Fibroblast of the aortic adventitia (primary cell): ENCODE measurements at regions not wholly inside any gene's neighbourhood (a gene's known extent, or its start where the extent isn't known, plus 50 kb on each side); places are given as distances from the start of the nearest gene placed in this dataset.

Source experiments
- DNase-seq: peaks from one replicate; pipeline ENCODE4 v3.0.0-alpha.2; 2010; ENCODE audit warnings: low read depth
- H3K4me3 ChIP-seq: 2 replicates; pipeline ENCODE4 v1.5.1; 2011; ENCODE audit warnings: low read depth, mild to moderate bottlenecking, control low read depth, low read length, moderate library complexity
- TF ChIP-seq, protein P1 (sequence below): IDR thresholded peaks from 2 replicates; pipeline ENCODE4 v1.5.1; 2011; ENCODE audit warnings: mild to moderate bottlenecking, low read length, control low read depth, inconsistent platforms; ENCODE audit not compliant: insufficient read depth

- no peak overlapping the region for H3K4me3 ChIP-seq
- TF ChIP-seq, protein P1, sequence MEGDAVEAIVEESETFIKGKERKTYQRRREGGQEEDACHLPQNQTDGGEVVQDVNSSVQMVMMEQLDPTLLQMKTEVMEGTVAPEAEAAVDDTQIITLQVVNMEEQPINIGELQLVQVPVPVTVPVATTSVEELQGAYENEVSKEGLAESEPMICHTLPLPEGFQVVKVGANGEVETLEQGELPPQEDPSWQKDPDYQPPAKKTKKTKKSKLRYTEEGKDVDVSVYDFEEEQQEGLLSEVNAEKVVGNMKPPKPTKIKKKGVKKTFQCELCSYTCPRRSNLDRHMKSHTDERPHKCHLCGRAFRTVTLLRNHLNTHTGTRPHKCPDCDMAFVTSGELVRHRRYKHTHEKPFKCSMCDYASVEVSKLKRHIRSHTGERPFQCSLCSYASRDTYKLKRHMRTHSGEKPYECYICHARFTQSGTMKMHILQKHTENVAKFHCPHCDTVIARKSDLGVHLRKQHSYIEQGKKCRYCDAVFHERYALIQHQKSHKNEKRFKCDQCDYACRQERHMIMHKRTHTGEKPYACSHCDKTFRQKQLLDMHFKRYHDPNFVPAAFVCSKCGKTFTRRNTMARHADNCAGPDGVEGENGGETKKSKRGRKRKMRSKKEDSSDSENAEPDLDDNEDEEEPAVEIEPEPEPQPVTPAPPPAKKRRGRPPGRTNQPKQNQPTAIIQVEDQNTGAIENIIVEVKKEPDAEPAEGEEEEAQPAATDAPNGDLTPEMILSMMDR: no peak
- no peak for DNase-seq
Observed at GRCh38 chr13:63671296-63671695, 2255.6 kb upstream of the PCDH20 start.

DNA sequence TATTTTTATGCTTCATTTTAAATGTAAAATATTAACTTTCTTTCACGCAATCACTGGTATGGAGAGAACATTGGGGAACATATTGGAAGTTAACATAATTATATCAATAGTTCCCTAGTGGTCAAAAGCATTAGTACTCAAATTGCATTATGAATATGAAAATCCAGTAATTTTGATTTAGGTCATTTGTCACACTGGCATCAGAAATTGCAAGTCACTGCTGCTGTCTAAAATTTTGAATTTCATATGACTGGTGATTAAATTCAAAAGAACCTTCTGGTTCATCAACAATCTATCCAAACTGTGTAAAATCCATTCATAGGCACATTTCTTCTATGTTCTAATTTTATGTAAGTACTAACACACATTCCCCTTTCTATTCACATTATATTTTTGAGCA lies 2235.7 kb upstream of the PCDH20 start:
- no peak for DNase-seq
- TF ChIP-seq, protein P1: no peak
- no peak overlapping the region for H3K4me3 ChIP-seq

DNA sequence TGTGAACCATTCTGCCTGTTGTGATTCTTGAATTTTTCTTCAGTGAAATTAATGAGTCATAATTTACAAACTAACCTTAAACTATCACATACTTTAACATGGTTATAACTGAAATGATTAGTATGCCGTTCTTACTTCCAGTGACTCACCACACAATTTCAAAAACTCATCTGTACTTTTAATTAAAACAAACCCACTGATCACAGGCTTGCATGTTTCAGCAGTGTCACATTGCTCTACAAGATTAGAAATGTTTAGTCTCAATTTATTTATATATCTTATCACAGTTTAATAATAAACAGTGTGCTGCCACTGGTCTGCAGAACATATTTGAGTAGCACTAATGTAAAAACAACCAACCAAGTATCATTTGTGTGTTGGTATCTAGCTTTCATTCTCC lies 2227.9 kb upstream of the PCDH20 start:
- no peak overlapping the region for H3K4me3 ChIP-seq
- no peak for DNase-seq
- TF ChIP-seq, protein P1: no peak

DNA sequence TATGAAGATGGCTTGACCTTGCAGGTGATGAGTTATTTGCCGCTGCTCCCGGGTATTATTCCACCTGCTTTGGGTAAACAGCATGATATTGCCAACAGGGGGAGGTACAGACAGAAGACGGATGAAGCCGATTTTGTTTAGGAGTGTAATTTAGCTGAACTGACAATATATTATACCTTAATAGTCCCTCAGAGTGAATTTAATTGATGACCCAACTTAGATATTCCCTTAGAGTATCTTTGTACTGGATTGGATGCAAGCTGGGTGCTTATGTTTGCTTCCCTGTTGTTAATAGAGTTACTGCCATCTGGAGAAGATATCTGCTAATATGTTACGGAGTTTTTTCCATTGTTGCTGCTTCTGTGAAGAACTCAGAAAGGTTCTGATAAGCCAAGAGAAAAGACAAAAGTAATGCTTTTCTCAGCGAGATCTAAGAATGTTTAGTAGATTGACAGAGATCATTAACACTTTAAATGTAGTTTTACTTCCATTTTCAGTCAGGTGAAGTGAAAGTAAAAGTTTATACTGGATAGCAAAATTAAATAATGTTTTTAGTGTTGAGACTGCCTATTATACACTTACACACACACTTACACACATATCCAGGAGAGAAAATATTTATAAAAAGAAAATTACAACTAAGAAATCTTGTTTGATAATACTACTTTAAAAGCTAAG lies 2220.8 kb upstream of the PCDH20 start:
- DNase-seq: no peak
- TF ChIP-seq, protein P1: no peak

GRCh38 chr13:63632321-63632720 lies 2216.7 kb upstream of the PCDH20 start:
- no peak overlapping the region for H3K4me3 ChIP-seq
- DNase-seq: no peak
- TF ChIP-seq, protein P1: no peak

More for the DNA sequence above, 2220.8 kb upstream of the PCDH20 start:
- H3K4me3 ChIP-seq: no peak overlapping the region

- H3K4me3 ChIP-seq: no peak overlapping the region
- TF ChIP-seq, protein P1: no peak
- DNase-seq: no peak
Observed at GRCh38 chr13:63631006-63631405, 2215.4 kb upstream of the PCDH20 start.

- DNase-seq: no peak
- no peak overlapping the region for H3K4me3 ChIP-seq
- TF ChIP-seq, protein P1: no peak
Observed at GRCh38 chr13:63629591-63629990, 2213.9 kb upstream of the PCDH20 start.
